Activated naive CD4-positive, alpha-beta T cell treated with anti-CD3 and anti-CD28 coated beads, Interleukin-2, amount 50 U/mL, for 72 hours (primary cell): ENCODE measurements at regions not wholly inside any gene's neighbourhood (a gene's known extent, or its start where the extent isn't known, plus 50 kb on each side); places are given as distances from the start of the nearest gene placed in this dataset.

Experiments used
- ATAC-seq, 2 donors: fragments of 150-1000 bp; cut with Tn5 transposase; 2 replicates each; pipeline ENCODE4 v1.10.0; 2021; ENCODE audit warnings: mild to moderate bottlenecking in 2 of 2, moderate library complexity in 2 of 2
- DNase-seq, 2 donors: peaks; one replicate each; pipeline ENCODE4 v3.0.0; 2021 to 2022; ENCODE audit warnings: low spot score in 2 of 2
- H3K27ac Mint-ChIP-seq, 2 donors: one replicate each; pipeline ENCODE4 v1.8.0; 2022; ENCODE audit warnings: mild to moderate bottlenecking in 2 of 2, mixed read lengths in 2 of 2
- H3K36me3 Mint-ChIP-seq, 2 donors: one replicate each; pipeline ENCODE4 v1.8.0; 2022; ENCODE audit warnings: mixed read lengths in 2 of 2
- H3K9me3 Mint-ChIP-seq, 2 donors: one replicate each; pipeline ENCODE4 v1.8.0; 2022; ENCODE audit warnings: mixed read lengths in 2 of 2

DNA sequence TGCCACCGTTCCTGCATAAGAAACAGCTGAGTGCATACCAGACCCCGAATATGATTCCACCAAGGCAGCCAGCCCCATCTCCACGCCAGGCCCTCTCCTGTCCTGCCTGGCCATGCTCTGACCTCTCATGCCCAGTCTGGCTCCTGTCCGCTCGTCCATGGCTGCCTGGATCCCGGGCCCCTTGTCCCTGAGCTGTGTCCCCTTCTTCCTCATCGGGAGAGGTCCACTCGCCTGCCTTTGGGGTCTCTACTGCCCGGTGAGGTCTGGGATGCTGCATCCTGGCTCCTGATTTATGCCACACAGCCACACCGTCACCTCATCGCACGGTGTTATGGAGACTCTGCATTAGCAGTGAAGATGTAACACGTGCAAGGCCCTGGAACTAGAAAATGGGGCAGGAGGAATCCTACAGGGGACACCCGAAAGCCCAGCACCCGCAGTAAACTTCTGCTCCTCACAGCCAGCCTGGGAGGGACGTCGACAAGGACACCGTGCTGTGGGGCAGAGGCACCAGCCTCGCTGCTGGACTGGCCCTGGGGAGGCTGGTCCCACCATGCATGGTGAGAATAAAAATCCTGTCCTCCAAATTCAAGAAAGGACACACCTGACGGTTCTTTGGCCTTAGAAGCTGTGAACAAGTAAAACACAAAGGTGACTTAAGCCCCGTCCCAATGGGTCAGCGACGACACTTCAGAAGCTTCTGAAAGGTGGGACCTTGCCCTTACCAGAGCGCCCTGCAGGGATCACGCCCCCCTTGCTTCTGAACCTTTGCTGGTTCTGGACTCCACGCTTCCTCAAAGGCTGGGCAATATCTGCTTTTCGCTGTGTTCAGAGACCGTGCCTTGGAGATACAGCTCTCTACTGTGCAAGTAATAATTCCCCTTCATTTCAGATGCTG lies 103.0 kb downstream of the DLL1 start:
- DNase-seq: no peak

DNA sequence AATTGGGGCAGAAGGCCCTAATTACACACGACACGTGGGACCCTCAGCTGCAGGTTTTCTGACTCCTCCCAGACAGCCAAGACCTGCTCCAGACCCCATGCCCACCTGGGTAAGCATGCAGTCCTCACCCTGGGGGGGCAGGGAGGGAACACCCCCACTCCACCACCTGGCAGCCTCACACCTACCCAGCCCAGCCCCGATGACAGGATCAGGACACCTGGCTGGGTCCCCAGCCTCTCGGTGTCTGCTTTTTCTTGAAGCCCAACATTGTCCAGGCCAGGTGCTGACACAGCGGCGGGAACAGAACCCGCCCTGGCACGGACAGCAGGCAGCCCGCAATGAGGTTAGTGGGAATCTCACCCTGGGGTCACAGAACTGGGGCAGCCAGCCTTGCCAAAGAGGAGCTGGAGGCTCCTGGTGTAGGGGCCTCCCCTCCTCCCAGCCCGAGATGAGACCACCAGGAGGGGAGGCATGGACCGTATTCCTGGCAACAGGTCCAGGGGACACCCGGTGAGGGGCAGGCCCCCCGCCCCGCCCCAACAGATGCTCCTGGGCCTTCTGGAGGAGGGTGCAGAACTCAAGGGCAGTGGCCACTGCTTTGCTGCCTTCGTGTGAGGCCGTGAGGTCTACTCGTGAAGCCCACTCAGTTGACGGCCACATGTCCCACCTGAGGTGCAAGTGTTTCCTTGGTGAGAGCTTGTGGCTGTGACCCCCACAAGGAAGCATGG lies 103.8 kb downstream of the DLL1 start:
- H3K9me3 Mint-ChIP-seq: peaks cover 11 to 15% of the 10 kb centered on the region in 2 donors
- H3K27ac Mint-ChIP-seq: no peak overlapping the region
- ATAC-seq (no peak), DNase-seq (no peak)
- peaks cover 3 to 4% of the 10 kb centered on the region in 2 donors for H3K36me3 Mint-ChIP-seq

More for the DNA sequence above, 103.0 kb downstream of the DLL1 start:
- Mint-ChIP-seq H3K36me3 (no peaks in the 10 kb centered on the region), H3K9me3 (peaks cover 6 to 9% of the 10 kb centered on the region in 2 donors), H3K27ac (no peak overlapping the region)
- ATAC-seq: no peak

- Mint-ChIP-seq H3K36me3 (peaks cover 7 to 8% of the 10 kb centered on the region in 2 donors), H3K9me3 (peaks cover 14 to 19% of the 10 kb centered on the region in 2 donors), H3K27ac (no peak overlapping the region)
- ATAC-seq: no peak
- DNase-seq: no peak
These were observed 104.6 kb downstream of the DLL1 start for GRCh38 chr6:170186006-170186935.

- ATAC-seq: no peak
- peaks cover 7 to 8% of the 10 kb centered on the region in 2 donors for H3K36me3 Mint-ChIP-seq
- H3K9me3 Mint-ChIP-seq: peaks cover 14 to 19% of the 10 kb centered on the region in 2 donors
- no peak for DNase-seq
- H3K27ac Mint-ChIP-seq: no peak overlapping the region
These were observed 105.5 kb downstream of the DLL1 start for GRCh38 chr6:170185175-170185978.

DNA sequence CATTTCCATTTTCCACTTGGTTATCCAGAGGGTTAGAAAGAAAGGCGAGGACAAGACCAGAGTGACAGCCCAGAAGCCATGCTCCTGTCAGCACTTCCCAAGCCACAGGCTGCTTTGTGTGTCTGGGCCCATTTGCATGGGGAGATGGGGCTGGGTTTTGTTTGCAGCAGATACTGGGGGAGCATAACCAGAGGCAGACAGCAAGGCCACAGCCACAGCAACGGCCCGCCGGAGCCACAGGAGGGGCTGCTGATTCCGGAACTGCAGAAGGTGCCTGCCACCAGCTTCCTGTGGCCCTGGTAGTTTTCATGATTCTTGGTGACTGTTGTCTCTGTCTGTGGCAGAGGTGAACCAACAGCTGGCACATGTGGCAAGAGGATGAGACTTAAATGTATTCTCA lies 106.6 kb downstream of the DLL1 start:
- DNase-seq (no peak), ATAC-seq (no peak)
- H3K27ac Mint-ChIP-seq: no peak overlapping the region
- peaks cover 14 to 19% of the 10 kb centered on the region in 2 donors for H3K9me3 Mint-ChIP-seq
- H3K36me3 Mint-ChIP-seq: peaks cover 7 to 8% of the 10 kb centered on the region in 2 donors

GRCh38 chr6:170183521-170183920 lies 107.4 kb downstream of the DLL1 start:
- Mint-ChIP-seq H3K9me3 (peaks cover 14 to 19% of the 10 kb centered on the region in 2 donors), H3K27ac (no peak overlapping the region), H3K36me3 (peaks cover 7 to 8% of the 10 kb centered on the region in 2 donors)
- no peak for DNase-seq
- ATAC-seq: no peak

GRCh38 chr6:170182781-170183120 lies 108.1 kb downstream of the DLL1 start:
- no peak for ATAC-seq
- peaks cover 14 to 19% of the 10 kb centered on the region in 2 donors for H3K9me3 Mint-ChIP-seq
- H3K36me3 Mint-ChIP-seq: peaks cover 7 to 8% of the 10 kb centered on the region in 2 donors
- H3K27ac Mint-ChIP-seq: no peak overlapping the region
- no peak for DNase-seq

GRCh38 chr6:170182093-170182780 lies 108.6 kb downstream of the DLL1 start:
- Mint-ChIP-seq H3K36me3 (peaks cover 7 to 8% of the 10 kb centered on the region in 2 donors), H3K9me3 (peaks cover 14 to 19% of the 10 kb centered on the region in 2 donors)
- DNase-seq: no peak

GRCh38 chr6:170181338-170181690 lies 109.6 kb downstream of the DLL1 start:
- Mint-ChIP-seq H3K36me3 (peaks cover 7 to 8% of the 10 kb centered on the region in 2 donors), H3K27ac (no peak overlapping the region), H3K9me3 (peaks cover 14 to 19% of the 10 kb centered on the region in 2 donors)
- ATAC-seq (no peak), DNase-seq (no peak)

More at GRCh38 chr6:170182093-170182780, 108.6 kb downstream of the DLL1 start:
- no peak overlapping the region for H3K27ac Mint-ChIP-seq
- ATAC-seq: no peak

- Mint-ChIP-seq H3K36me3 (peaks cover 7 to 8% of the 10 kb centered on the region in 2 donors), H3K27ac (no peak overlapping the region), H3K9me3 (peaks cover 14 to 19% of the 10 kb centered on the region in 2 donors)
- DNase-seq: no peak
- no peak for ATAC-seq
These were observed 110.1 kb downstream of the DLL1 start for GRCh38 chr6:170180671-170181337.

GRCh38 chr6:170179616-170180324 lies 111.1 kb downstream of the DLL1 start:
- H3K27ac Mint-ChIP-seq: no peak overlapping the region
- no peak for ATAC-seq
- peaks cover 14 to 19% of the 10 kb centered on the region in 2 donors for H3K9me3 Mint-ChIP-seq
- H3K36me3 Mint-ChIP-seq: peaks cover 7 to 8% of the 10 kb centered on the region in 2 donors
- DNase-seq: no peak

- peaks cover 14 to 19% of the 10 kb centered on the region in 2 donors for H3K9me3 Mint-ChIP-seq
- ATAC-seq: no peak
- DNase-seq: no peak
- peaks cover 7 to 8% of the 10 kb centered on the region in 2 donors for H3K36me3 Mint-ChIP-seq
- H3K27ac Mint-ChIP-seq: no peak overlapping the region
These were observed 112.1 kb downstream of the DLL1 start for GRCh38 chr6:170178561-170179477.

DNA sequence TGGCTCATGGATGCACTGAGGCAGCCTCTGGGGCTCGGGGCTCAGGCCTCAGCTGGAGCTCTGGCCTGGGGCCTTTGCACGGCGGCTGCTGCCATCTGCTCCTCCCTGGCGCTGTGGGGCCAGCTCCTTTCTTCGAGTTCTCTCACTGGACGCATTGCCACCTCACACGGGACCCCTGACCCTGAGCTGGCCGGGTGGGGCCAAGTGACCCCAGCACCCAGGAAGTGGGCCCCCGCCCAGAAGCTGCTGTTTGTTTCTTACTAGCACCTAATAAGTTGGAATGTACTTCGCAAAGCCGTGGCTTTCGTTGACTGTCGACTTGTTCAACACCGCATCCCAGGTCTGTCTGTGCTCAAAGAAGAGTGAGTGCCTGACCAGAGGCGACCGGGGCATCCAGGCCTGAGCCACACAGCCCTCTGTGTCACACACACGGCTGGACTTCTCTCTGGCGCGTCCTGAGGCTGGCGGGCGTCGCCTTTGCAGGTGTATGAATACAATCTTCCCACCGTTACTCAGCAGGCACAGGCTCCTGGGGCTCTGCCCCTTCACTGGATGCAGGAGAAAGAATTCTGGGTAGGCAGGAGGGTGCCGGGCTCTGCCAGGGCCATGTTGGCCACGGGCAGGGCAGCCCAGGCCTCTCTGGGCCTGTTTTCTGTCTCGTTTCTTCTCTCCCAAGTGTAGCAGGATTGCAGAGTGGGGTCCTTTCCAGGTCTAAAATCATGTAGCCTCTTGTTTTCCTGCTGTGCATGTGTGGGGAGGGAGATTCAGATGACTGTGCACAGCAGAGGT lies 112.9 kb downstream of the DLL1 start:
- peak; percentile 39 to 73 for ATAC-seq
- no peak for DNase-seq
- Mint-ChIP-seq H3K36me3 (peaks cover 7 to 8% of the 10 kb centered on the region in 2 donors), H3K9me3 (peaks cover 8 to 11% of the 10 kb centered on the region in 2 donors), H3K27ac (no peak overlapping the region)
